ENCODE measurements at regions not wholly inside any gene's neighbourhood (a gene's known extent, or its start where the extent isn't known, plus 50 kb on each side); places are given as distances from the start of the nearest gene placed in this dataset.
A peak's percentile ranks its signal among the peaks of the same experiment; 100 is the strongest.

- peak in 1 of 2 donors; percentile 29 for DNase-seq (ENCODE audit: low spot score in 2 of 2)
- Histone ChIP-seq H3K27ac (peak overlapping the region in 1 of 4 donors; percentile 76), H3K27me3 (no peaks in the 10 kb centered on the region), H3K9me3 (no peaks in the 10 kb centered on the region), H3K36me3 (no peaks in the 10 kb centered on the region), H3K4me1 (peaks cover 0 to 10% (median 0%) of the 10 kb centered on the region in 4 donors), H3K4me3 (no peak overlapping the region)
- peak in 1 of 2 donors; percentile 24 for TF ChIP-seq EP300 (IDR thresholded peaks at IDR 0.05)
- no peak for TF ChIP-seq POLR2A (IDR thresholded peaks at IDR 0.05)
- TF ChIP-seq CTCF (IDR thresholded peaks at IDR 0.05): no peak
- WGBS, 2 donors: 69 to 71% methylated on average over 16 of the region's 16 CpGs
Observed at GRCh38 chr7:25752967-25753791, 398.8 kb upstream of the NFE2L3 start.

- peak overlapping the region in 1 of 4 donors; percentile 76 for H3K27ac ChIP-seq
- no peaks in the 10 kb centered on the region for H3K9me3 ChIP-seq
- 76 to 89% methylated on average over 10 of the region's 10 CpGs for WGBS, 2 donors
- DNase-seq (ENCODE audit: low spot score in 2 of 2): no peak
- no peak for TF ChIP-seq EP300 (IDR thresholded peaks at IDR 0.05)
- no peak for TF ChIP-seq POLR2A (IDR thresholded peaks at IDR 0.05)
- no peak for TF ChIP-seq CTCF (IDR thresholded peaks at IDR 0.05)
- no peaks in the 10 kb centered on the region for H3K27me3 ChIP-seq
- peaks cover 0 to 10% (median 0%) of the 10 kb centered on the region in 4 donors for H3K4me1 ChIP-seq
- H3K4me3 ChIP-seq: no peak overlapping the region
- H3K36me3 ChIP-seq: no peaks in the 10 kb centered on the region
Observed at GRCh38 chr7:25753837-25754236, 398.2 kb upstream of the NFE2L3 start.

GRCh38 chr7:25754333-25754732 is 397.7 kb upstream of the NFE2L3 start:
- peaks cover 0 to 10% (median 0%) of the 10 kb centered on the region in 4 donors for H3K4me1 ChIP-seq
- 92% methylated on average over 7 of the region's 7 CpGs for WGBS, 2 donors
- DNase-seq (ENCODE audit: low spot score in 2 of 2): peak in 1 of 2 donors; percentile 40
- no peak overlapping the region for H3K4me3 ChIP-seq
- H3K27ac ChIP-seq: peak overlapping the region in 1 of 4 donors; percentile 76
- H3K36me3 ChIP-seq: no peaks in the 10 kb centered on the region
- no peaks in the 10 kb centered on the region for H3K27me3 ChIP-seq
- H3K9me3 ChIP-seq: no peaks in the 10 kb centered on the region
- TF ChIP-seq CTCF (IDR thresholded peaks at IDR 0.05) (no peak), EP300 (IDR thresholded peaks at IDR 0.05) (peak in 1 of 2 donors; percentile 66)

- Histone ChIP-seq H3K4me1 (peaks cover 0 to 10% (median 0%) of the 10 kb centered on the region in 4 donors), H3K27me3 (no peaks in the 10 kb centered on the region), H3K36me3 (no peaks in the 10 kb centered on the region), H3K9me3 (no peaks in the 10 kb centered on the region), H3K27ac (peak overlapping the region in 1 of 4 donors; percentile 59), H3K4me3 (no peak overlapping the region)
- DNase-seq (ENCODE audit: low spot score in 2 of 2): no peak
- 88 to 100% methylated on average over 1 of the region's 1 CpG for WGBS, 2 donors
- TF ChIP-seq CTCF (IDR thresholded peaks at IDR 0.05) (no peak), POLR2A (IDR thresholded peaks at IDR 0.05) (no peak), EP300 (IDR thresholded peaks at IDR 0.05) (no peak)
Observed at GRCh38 chr7:25754751-25755150, 397.2 kb upstream of the NFE2L3 start.

GRCh38 chr7:25756601-25757000 is 395.4 kb upstream of the NFE2L3 start:
- no peak for TF ChIP-seq CTCF (IDR thresholded peaks at IDR 0.05)
- no peak for TF ChIP-seq EP300 (IDR thresholded peaks at IDR 0.05)
- no peak for TF ChIP-seq POLR2A (IDR thresholded peaks at IDR 0.05)
- Histone ChIP-seq H3K4me1 (no peaks in the 10 kb centered on the region), H3K27ac (no peak overlapping the region), H3K9me3 (no peaks in the 10 kb centered on the region), H3K27me3 (no peaks in the 10 kb centered on the region), H3K36me3 (no peaks in the 10 kb centered on the region), H3K4me3 (no peak overlapping the region)
- no peak for DNase-seq (ENCODE audit: low spot score in 2 of 2)
